MM.1S (cell line): ENCODE measurements at regions not wholly inside any gene's neighbourhood (a gene's known extent, or its start where the extent isn't known, plus 50 kb on each side); places are given as distances from the start of the nearest gene placed in this dataset.

Experiments used
- DNase-seq: peaks from one replicate; pipeline ENCODE4 v3.0.0-alpha.2; 2015
- H2AFZ ChIP-seq: fragments of 300-600 bp; sonication (generic); 2 replicates; pipeline ENCODE4 v1.6.0; 2016; ENCODE audit warnings: antibody characterized with exemption, low read length
- H3F3A ChIP-seq: fragments of 300-600 bp; sonication (generic); 2 replicates; pipeline ENCODE4 v1.6.1; 2016; ENCODE audit warnings: mild to moderate bottlenecking, antibody characterized with exemption, low read length, moderate library complexity, mixed read lengths; ENCODE audit not compliant: insufficient read depth
- H3K27ac ChIP-seq: fragments of 300-600 bp; sonication (generic); 2 replicates; pipeline ENCODE4 v1.5.1; 2016; ENCODE audit warnings: mild to moderate bottlenecking, low read length
- H3K27me3 ChIP-seq: fragments of 300-600 bp; sonication (generic); replicated peaks from 2 replicates; pipeline ENCODE4 v1.6.0; 2016; ENCODE audit warnings: low read length; ENCODE audit not compliant: insufficient read depth
- H3K36me3 ChIP-seq: fragments of 300-600 bp; sonication (generic); replicated peaks from 2 replicates; pipeline ENCODE4 v1.6.1; 2016; ENCODE audit warnings: mild to moderate bottlenecking, low read length, mixed read lengths; ENCODE audit not compliant: insufficient read depth
- H3K4me1 ChIP-seq: fragments of 300-600 bp; sonication (generic); 2 replicates; pipeline ENCODE4 v1.6.1; 2016; ENCODE audit warnings: low read length, mixed read lengths
- H3K4me2 ChIP-seq: fragments of 300-600 bp; sonication (generic); 2 replicates; pipeline ENCODE4 v1.6.0; 2016; ENCODE audit warnings: low read depth, low read length
- H3K4me3 ChIP-seq: fragments of 300-600 bp; sonication (generic); 2 replicates; pipeline ENCODE4 v1.5.1; 2016; ENCODE audit warnings: low read length, mixed read lengths
- H3K79me2 ChIP-seq: fragments of 300-600 bp; sonication (generic); 2 replicates; pipeline ENCODE4 v1.6.1; 2016; ENCODE audit warnings: mixed run types, low read length, mixed read lengths
- H3K9ac ChIP-seq: fragments of 300-600 bp; sonication (generic); 2 replicates; pipeline ENCODE4 v1.6.1; 2016; ENCODE audit warnings: low read length, mixed read lengths
- H3K9me2 ChIP-seq: fragments of 300-600 bp; sonication (generic); replicated peaks from 2 replicates; pipeline ENCODE4 v1.6.1; 2016; ENCODE audit warnings: mild to moderate bottlenecking, low read length, mixed read lengths; ENCODE audit not compliant: insufficient read depth
- H3K9me3 ChIP-seq: fragments of 300-600 bp; sonication (generic); replicated peaks from 2 replicates; pipeline ENCODE4 v1.6.1; 2016; ENCODE audit warnings: mild to moderate bottlenecking, low read length, mixed read lengths; ENCODE audit not compliant: insufficient read depth
- H4K20me1 ChIP-seq: fragments of 300-600 bp; sonication (generic); 2 replicates; pipeline ENCODE4 v1.6.1; 2016; ENCODE audit warnings: mild to moderate bottlenecking, low read length, moderate library complexity, mixed read lengths; ENCODE audit not compliant: insufficient read depth
- CTCF ChIP-seq: fragments of 300-600 bp; sonication (generic); IDR thresholded peaks from 2 replicates; pipeline ENCODE4 v1.5.1; 2016; ENCODE audit warnings: antibody characterized with exemption, low read length, mixed read lengths
- EZH2 ChIP-seq: fragments of 300-600 bp; sonication (generic); optimal IDR thresholded peaks from 2 replicates; pipeline ENCODE3; 2017; ENCODE audit warnings: low read depth, mild to moderate bottlenecking, antibody characterized with exemption, low read length, mixed read lengths
- EZH2phosphoT487 ChIP-seq: fragments of 300-600 bp; sonication (generic); IDR thresholded peaks from 2 replicates; pipeline ENCODE4 v1.6.1; 2018; ENCODE audit warnings: antibody characterized with exemption, low read length

GRCh38 chr2:228956701-228957474 lies 314.2 kb downstream of the PID1 start:
- Histone ChIP-seq H3K4me2 (no peak overlapping the region), H3K36me3 (no peaks in the 10 kb centered on the region), H3K9ac (no peak overlapping the region), H3K79me2 (no peaks in the 10 kb centered on the region), H3K4me1 (no peaks in the 10 kb centered on the region), H2AFZ (no peak overlapping the region), H4K20me1 (no peaks in the 10 kb centered on the region), H3K9me2 (no peaks in the 10 kb centered on the region), H3F3A (no peaks in the 10 kb centered on the region), H3K27ac (no peak overlapping the region), H3K4me3 (no peak overlapping the region), H3K27me3 (no peaks in the 10 kb centered on the region), H3K9me3 (no peaks in the 10 kb centered on the region)
- TF ChIP-seq EZH2phosphoT487 (no peak), CTCF (no peak), EZH2 (no peak)
- no peak for DNase-seq

- H2AFZ ChIP-seq = no peak overlapping the region
- no peaks in the 10 kb centered on the region for H3F3A ChIP-seq
- no peaks in the 10 kb centered on the region for H3K4me1 ChIP-seq
- H3K27me3 ChIP-seq = no peaks in the 10 kb centered on the region
- no peak overlapping the region for H3K4me2 ChIP-seq
- H3K27ac ChIP-seq = no peak overlapping the region
- no peak for DNase-seq
- H3K4me3 ChIP-seq = no peak overlapping the region
- H3K36me3 ChIP-seq = no peaks in the 10 kb centered on the region
- no peak overlapping the region for H3K9ac ChIP-seq
- H3K9me2 ChIP-seq = no peaks in the 10 kb centered on the region
- H4K20me1 ChIP-seq = no peaks in the 10 kb centered on the region
- TF ChIP-seq EZH2phosphoT487 = no peak
- TF ChIP-seq CTCF = no peak
- no peak for TF ChIP-seq EZH2
- H3K9me3 ChIP-seq = no peaks in the 10 kb centered on the region
- H3K79me2 ChIP-seq = no peaks in the 10 kb centered on the region
These were observed 321.3 kb downstream of the PID1 start for GRCh38 chr2:228949831-228950230.

GRCh38 chr2:228945710-228946109 lies 325.4 kb downstream of the PID1 start:
- H3K9ac ChIP-seq = no peak overlapping the region
- no peaks in the 10 kb centered on the region for H3K9me2 ChIP-seq
- H3K4me3 ChIP-seq = no peak overlapping the region
- H3K36me3 ChIP-seq = no peaks in the 10 kb centered on the region
- H4K20me1 ChIP-seq = no peaks in the 10 kb centered on the region
- no peak overlapping the region for H3K27ac ChIP-seq
- H3K9me3 ChIP-seq = no peaks in the 10 kb centered on the region
- H2AFZ ChIP-seq = no peak overlapping the region
- no peak for DNase-seq
- no peaks in the 10 kb centered on the region for H3K4me1 ChIP-seq
- TF ChIP-seq CTCF (no peak), EZH2phosphoT487 (no peak), EZH2 (no peak)
- H3K27me3 ChIP-seq = no peaks in the 10 kb centered on the region
- no peaks in the 10 kb centered on the region for H3K79me2 ChIP-seq
- H3F3A ChIP-seq = no peaks in the 10 kb centered on the region
- H3K4me2 ChIP-seq = no peak overlapping the region
